H9 (cell line): ENCODE measurements at regions not wholly inside any gene's neighbourhood (a gene's known extent, or its start where the extent isn't known, plus 50 kb on each side); places are given as distances from the start of the nearest gene placed in this dataset.

ENCODE experiments used
- DNase-seq: peaks from one replicate; pipeline ENCODE4 v3.0.0-alpha.2; 2017
- H2AFZ ChIP-seq: one replicate; pipeline ENCODE4 v1.6.1; 2013; ENCODE audit warnings: mild to moderate bottlenecking, low read length, control low read depth, moderate library complexity
- H2AK5ac ChIP-seq: 2 replicates; pipeline ENCODE4 v1.6.1; 2013; ENCODE audit warnings: low read length, control low read depth, mixed read lengths; ENCODE audit not compliant: insufficient read length
- H2BK120ac ChIP-seq: one replicate; pipeline ENCODE4 v1.6.1; 2013; ENCODE audit warnings: low read depth, mild to moderate bottlenecking, low read length, control low read depth, inconsistent platforms; ENCODE audit not compliant: poor library complexity, severe bottlenecking
- H2BK12ac ChIP-seq: 2 replicates; pipeline ENCODE4 v1.6.1; 2013; ENCODE audit warnings: low read length, control low read depth, mixed read lengths, low read depth; ENCODE audit not compliant: insufficient read length
- H2BK15ac ChIP-seq: 2 replicates; pipeline ENCODE4 v1.6.1; 2013; ENCODE audit warnings: low read depth, low read length, control low read depth
- H2BK20ac ChIP-seq: one replicate; pipeline ENCODE4 v1.6.1; 2013; ENCODE audit warnings: low read depth, mild to moderate bottlenecking, low read length, control low read depth, inconsistent platforms; ENCODE audit not compliant: poor library complexity, severe bottlenecking
- H2BK5ac ChIP-seq: 2 replicates; pipeline ENCODE4 v1.6.1; 2013; ENCODE audit warnings: low read length, control low read depth, mixed read lengths; ENCODE audit not compliant: insufficient read length
- H3K14ac ChIP-seq: 2 replicates; pipeline ENCODE4 v1.6.1; 2013; ENCODE audit warnings: low read length, control low read depth; ENCODE audit not compliant: insufficient read depth
- H3K18ac ChIP-seq: 2 replicates; pipeline ENCODE4 v1.6.1; 2013; ENCODE audit warnings: low read depth, mild to moderate bottlenecking, mixed read lengths, low read length, control low read depth; ENCODE audit not compliant: insufficient read length
- H3K23ac ChIP-seq: 2 replicates; pipeline ENCODE4 v1.6.1; 2013; ENCODE audit warnings: low read length, control low read depth, mixed read lengths, low read depth; ENCODE audit not compliant: insufficient read length
- H3K23me2 ChIP-seq: 2 replicates; pipeline ENCODE4 v1.6.1; 2013; ENCODE audit warnings: low read depth, mild to moderate bottlenecking, mixed read lengths, low read length, control low read depth; ENCODE audit not compliant: insufficient read length, poor library complexity, severe bottlenecking
- H3K27ac ChIP-seq: 2 replicates; pipeline ENCODE4 v1.5.1; 2013; ENCODE audit warnings: low read length, control low read depth, mixed read lengths, low read depth; ENCODE audit not compliant: insufficient read length
- H3K27me3 ChIP-seq: 2 replicates; pipeline ENCODE4 v1.6.1; 2013; ENCODE audit warnings: low read length, control low read depth, inconsistent platforms; ENCODE audit not compliant: insufficient read depth
- H3K4ac ChIP-seq: 2 replicates; pipeline ENCODE4 v1.6.1; 2013; ENCODE audit warnings: low read depth, mild to moderate bottlenecking, control low read depth, inconsistent platforms, low read length, moderate library complexity
- H3K4me1 ChIP-seq: 2 replicates; pipeline ENCODE4 v1.6.1; 2013; ENCODE audit warnings: low read length, control low read depth, inconsistent platforms; ENCODE audit not compliant: insufficient read depth
- H3K4me2 ChIP-seq: 2 replicates; pipeline ENCODE4 v1.6.1; 2013; ENCODE audit warnings: low read length, control low read depth, mixed read lengths; ENCODE audit not compliant: insufficient read length, insufficient read depth
- H3K56ac ChIP-seq: 2 replicates; pipeline ENCODE4 v1.6.1; 2013; ENCODE audit warnings: low read depth, mild to moderate bottlenecking, mixed read lengths, low read length, control low read depth; ENCODE audit not compliant: insufficient read length
- H3K79me1 ChIP-seq: 2 replicates; pipeline ENCODE4 v1.6.1; 2013; ENCODE audit warnings: low read depth, mild to moderate bottlenecking, moderate library complexity, low read length, control low read depth, inconsistent platforms; ENCODE audit not compliant: insufficient read depth, poor library complexity, severe bottlenecking
- H3K79me2 ChIP-seq: 2 replicates; pipeline ENCODE4 v1.6.1; 2013; ENCODE audit warnings: low read length, control low read depth, inconsistent platforms; ENCODE audit not compliant: insufficient read depth
- H3K9ac ChIP-seq: 2 replicates; pipeline ENCODE4 v1.6.1; 2013; ENCODE audit warnings: low read length, control low read depth, mixed read lengths; ENCODE audit not compliant: insufficient read length; ENCODE audit errors: extremely low read depth
- H3K9me3 ChIP-seq: one replicate; pipeline ENCODE4 v1.6.1; 2013; ENCODE audit warnings: low read depth, low read length, inconsistent platforms; ENCODE audit not compliant: control insufficient read depth
- H3T11ph ChIP-seq: one replicate; pipeline ENCODE4 v1.6.1; 2013; ENCODE audit warnings: mild to moderate bottlenecking, low read length, control low read depth, inconsistent platforms
- H4K20me1 ChIP-seq: one replicate; pipeline ENCODE4 v1.6.1; 2013; ENCODE audit not compliant: control insufficient read depth, insufficient read length, insufficient read depth
- H4K5ac ChIP-seq: 2 replicates; pipeline ENCODE4 v1.6.1; 2013; ENCODE audit warnings: low read depth, mild to moderate bottlenecking, mixed read lengths, low read length, control low read depth; ENCODE audit not compliant: insufficient read length
- H4K8ac ChIP-seq: replicated peaks from 2 replicates; pipeline ENCODE4 v1.6.1; 2013; ENCODE audit warnings: low read length, control low read depth, mixed read lengths, low read depth; ENCODE audit not compliant: insufficient read length
- H4K91ac ChIP-seq: 2 replicates; pipeline ENCODE4 v1.6.1; 2013; ENCODE audit warnings: low read depth, mild to moderate bottlenecking, moderate library complexity, mixed read lengths, low read length, control low read depth; ENCODE audit not compliant: insufficient read length
- H3K27ac Mint-ChIP-seq, 3 experiments: 2 replicates in 2 of 3; 3 replicates in 1 of 3; pipeline ENCODE4 v1.8.0; 2020 to 2021; ENCODE audit warnings: mixed read lengths in 3 of 3, mild to moderate bottlenecking in 1 of 3, moderate library complexity in 1 of 3
- H3K27me3 Mint-ChIP-seq: 2 replicates; pipeline ENCODE4 v1.8.0; 2021; ENCODE audit warnings: low read depth, mild to moderate bottlenecking, moderate library complexity, mixed read lengths
- H3K36me3 Mint-ChIP-seq, 3 experiments: 2 replicates in 2 of 3; 3 replicates in 1 of 3; pipeline ENCODE4 v1.8.0; 2020 to 2021; ENCODE audit warnings: low read depth in 3 of 3, mixed read lengths in 3 of 3; ENCODE audit not compliant: insufficient read depth in 1 of 3
- H3K4me1 Mint-ChIP-seq, 2 experiments: 2 replicates each; pipeline ENCODE4 v1.8.0; 2020; ENCODE audit warnings: mixed read lengths in 2 of 2
- H3K4me3 Mint-ChIP-seq, 2 experiments: 2 replicates in 1 of 2; 3 replicates in 1 of 2; pipeline ENCODE4 v1.8.0; 2020 to 2021; ENCODE audit warnings: mild to moderate bottlenecking in 2 of 2, mixed read lengths in 2 of 2, moderate library complexity in 1 of 2
- H3K9me3 Mint-ChIP-seq, 2 experiments: 2 replicates in 1 of 2; 3 replicates in 1 of 2; pipeline ENCODE4 v1.8.0; 2020; ENCODE audit warnings: mild to moderate bottlenecking in 2 of 2, mixed read lengths in 2 of 2, moderate library complexity in 1 of 2
- CTCF ChIP-seq: fragments of 200-600 bp; sonication (generic); conservative IDR thresholded peaks from 3 replicates; pipeline ENCODE4 v1.8.0; 2021; ENCODE audit warnings: antibody characterized with exemption, mild to moderate bottlenecking
- WGBS: extraction: QIAGEN DNeasy Blood & Tissue Kit; methylation state at CpG from one replicate; pipeline ENCODE4 v1.1.7; 2013; ENCODE audit warnings: missing lambda C conversion rate, low lambda C conversion rate, mixed read lengths; ENCODE audit not compliant: insufficient read length; ENCODE audit errors: extremely low coverage; 5-methylcytosine and 5-hydroxymethylcytosine counted together

- H4K91ac ChIP-seq, result no peak overlapping the region
- H3K9me3 ChIP-seq, result no peaks in the 10 kb centered on the region
- H3K9ac ChIP-seq, result no peak overlapping the region
- Mint-ChIP-seq H3K4me1 (no peaks in the 10 kb centered on the region), H3K27ac (no peak overlapping the region), H3K36me3 (no peaks in the 10 kb centered on the region), H3K27me3 (no peaks in the 10 kb centered on the region), H3K4me3 (no peak overlapping the region), H3K9me3 (no peaks in the 10 kb centered on the region)
- no peak for DNase-seq
- H3K4me2 ChIP-seq, result no peak overlapping the region
- no peak overlapping the region for H2BK5ac ChIP-seq
- no peaks in the 10 kb centered on the region for H3K79me1 ChIP-seq
- H2AFZ ChIP-seq, result no peak overlapping the region
- no peaks in the 10 kb centered on the region for H3K23me2 ChIP-seq
- H2BK15ac ChIP-seq, result no peak overlapping the region
- H3K56ac ChIP-seq, result no peak overlapping the region
- no peaks in the 10 kb centered on the region for H3K79me2 ChIP-seq
- H4K8ac ChIP-seq, result no peak overlapping the region
- H4K20me1 ChIP-seq, result no peaks in the 10 kb centered on the region
- no peak for TF ChIP-seq CTCF
- H3K14ac ChIP-seq, result no peak overlapping the region
- no peak overlapping the region for H2BK120ac ChIP-seq
- no peak overlapping the region for H3K23ac ChIP-seq
- H3K27me3 ChIP-seq, result no peaks in the 10 kb centered on the region
- H3T11ph ChIP-seq, result no peak overlapping the region
- no peak overlapping the region for H3K4ac ChIP-seq
- H2BK20ac ChIP-seq, result no peak overlapping the region
- H3K18ac ChIP-seq, result no peak overlapping the region
- WGBS, result no CpG with 5 or more reads among the region's 2 CpGs
- no peak overlapping the region for H2AK5ac ChIP-seq
- no peak overlapping the region for H3K27ac ChIP-seq
- no peaks in the 10 kb centered on the region for H3K4me1 ChIP-seq
- H2BK12ac ChIP-seq, result no peak overlapping the region
- no peak overlapping the region for H4K5ac ChIP-seq
Observed at GRCh38 chr2:5515693-5516092, 176.5 kb upstream of the SOX11 start.
